A549 (cell line): ENCODE measurements at regions not wholly inside any gene's neighbourhood (a gene's known extent, or its start where the extent isn't known, plus 50 kb on each side); places are given as distances from the start of the nearest gene placed in this dataset.

Source experiments
- ATAC-seq, 2 experiments: fragments of 200-7000 bp in 1 of 2; fragments of >200 bp in 1 of 2; cut with Nextera tagmentation in 1 of 2; cut with Tn5 transposase in 1 of 2; 3 replicates each; pipeline versions ENCODE4 v1.8.0 to v1.9.1; 2018 to 2020; ENCODE audit warnings: mild to moderate bottlenecking in 1 of 2, moderate library complexity in 1 of 2
- CTCF ChIA-PET: fragments of 300-600 bp; sonication (Branson Sonifier 250); formaldehyde crosslinking; extraction: SDS; loops from one replicate; lab custom pipeline; 2021; ENCODE audit warnings: antibody characterized with exemption, inconsistent platforms; lab: Yijun Ruan, JAX
- POLR2A ChIA-PET: fragments of 350-600 bp; formaldehyde crosslinking; extraction: SDS; loops from one replicate; lab custom pipeline; 2021; ENCODE audit warnings: antibody characterized with exemption, inconsistent platforms; lab: Yijun Ruan, JAX
- DNase-seq, 2 experiments: peaks; one replicate each; pipeline versions ENCODE4 v3.0.0 to v3.0.0-alpha.2; 2011 to 2016; ENCODE audit warnings: low read depth in 1 of 2, low spot score in 1 of 2
- FAIRE-seq: peaks from 2 replicates; lab custom pipeline; 2011; peaks lifted over from hg19 to GRCh38; lab: Jason Lieb, UNC
- H3K27ac ChIP-seq, 2 experiments: fragments of >200 bp; sonication (Bioruptor Twin); formaldehyde crosslinking; 3 replicates each; pipeline ENCODE4 v1.5.1; 2016 to 2017
- H3K4me1 ChIP-seq: fragments of >200 bp; sonication (Bioruptor Twin); formaldehyde crosslinking; 3 replicates; pipeline ENCODE4 v1.6.1; 2016
- H3K4me2 ChIP-seq: fragments of >200 bp; sonication (Bioruptor Twin); formaldehyde crosslinking; 3 replicates; pipeline ENCODE4 v1.6.1; 2016
- H3K4me3 ChIP-seq: fragments of >200 bp; sonication (Bioruptor Twin); formaldehyde crosslinking; 3 replicates; pipeline ENCODE4 v1.5.1; 2016
- H3K9me3 ChIP-seq: fragments of >200 bp; sonication (Bioruptor Twin); formaldehyde crosslinking; 3 replicates; pipeline ENCODE4 v1.6.1; 2016
- BCL3 ChIP-seq: fragments of >200 bp; sonication (Bioruptor Twin); formaldehyde crosslinking; IDR thresholded peaks from 3 replicates; pipeline ENCODE4 v1.6.1; 2016
- CBX2 ChIP-seq: fragments of 200-600 bp; sonication (generic); IDR thresholded peaks from 2 replicates; pipeline ENCODE4 v1.6.1; 2016; ENCODE audit warnings: low read depth, mild to moderate bottlenecking, borderline replicate concordance
- CHD4 ChIP-seq: fragments of 200-600 bp; sonication (generic); IDR thresholded peaks from 2 replicates; pipeline ENCODE4 v1.6.1; 2016; ENCODE audit warnings: antibody characterized with exemption, mild to moderate bottlenecking, borderline replicate concordance
- EHF ChIP-seq: fragments of 250-450 bp; sonication (Bioruptor Pico); IDR thresholded peaks from 2 replicates; pipeline ENCODE4 v1.5.0; 2020; ENCODE audit warnings: mild to moderate bottlenecking
- EHMT2 ChIP-seq: fragments of 200-600 bp; sonication (generic); IDR thresholded peaks from 2 replicates; pipeline ENCODE4 v1.6.1; 2016; ENCODE audit warnings: antibody characterized with exemption, low read depth, mild to moderate bottlenecking, moderate library complexity
- EP300 ChIP-seq, 2 experiments: fragments of >200 bp; sonication (Bioruptor Twin); formaldehyde crosslinking; IDR thresholded peaks; 2 replicates in 1 of 2; 3 replicates in 1 of 2; pipeline ENCODE4 v1.6.1; 2016 to 2017
- FOSL2 ChIP-seq, 2 experiments: fragments of 450-650 bp in 1 of 2; fragments of >200 bp in 1 of 2; sonication (Bioruptor Twin) in 1 of 2; formaldehyde crosslinking; IDR thresholded peaks; 2 replicates each; pipeline versions ENCODE4 v1.5.0 to v1.6.1; 2016 to 2020; ENCODE audit warnings: mild to moderate bottlenecking in 1 of 2, moderate library complexity in 1 of 2
- GATA3 ChIP-seq: IDR thresholded peaks from 2 replicates; pipeline ENCODE4 v1.6.1; 2012; ENCODE audit warnings: borderline replicate concordance
- HDAC2 ChIP-seq: fragments of 200-600 bp; sonication (generic); IDR thresholded peaks from 2 replicates; pipeline ENCODE4 v1.6.1; 2016
- HEYL ChIP-seq: fragments of 250-450 bp; sonication (Bioruptor Pico); IDR thresholded peaks from 2 replicates; pipeline ENCODE4 v1.8.0; 2021; ENCODE audit warnings: mild to moderate bottlenecking, moderate library complexity
- HMGXB4 ChIP-seq: fragments of 250-450 bp; sonication (Bioruptor Pico); IDR thresholded peaks from 2 replicates; pipeline ENCODE4 v1.5.0; 2021; ENCODE audit warnings: mild to moderate bottlenecking, moderate library complexity, borderline replicate concordance
- HOXA7 ChIP-seq: fragments of 250-450 bp; sonication (Bioruptor Pico); IDR thresholded peaks from 2 replicates; pipeline ENCODE4 v1.5.0; 2020; ENCODE audit warnings: mild to moderate bottlenecking, moderate library complexity
- HOXB13 ChIP-seq: fragments of 250-450 bp; sonication (Bioruptor Pico); IDR thresholded peaks from 2 replicates; pipeline ENCODE4 v1.5.0; 2020; ENCODE audit warnings: low read depth, mild to moderate bottlenecking, moderate library complexity
- HOXB5 ChIP-seq: fragments of 250-450 bp; sonication (Bioruptor Pico); IDR thresholded peaks from 2 replicates; pipeline ENCODE4 v1.5.0; 2020; ENCODE audit warnings: mild to moderate bottlenecking, moderate library complexity
- KDM1A ChIP-seq: fragments of 200-600 bp; sonication (generic); IDR thresholded peaks from 2 replicates; pipeline ENCODE4 v1.6.1; 2016; ENCODE audit warnings: low read depth, mild to moderate bottlenecking
- MAZ ChIP-seq: fragments of 150-350 bp; IDR thresholded peaks from 2 replicates; pipeline ENCODE4 v1.6.1; 2014; ENCODE audit warnings: antibody characterized with exemption, low read depth, low read length, borderline replicate concordance
- MYC ChIP-seq: IDR thresholded peaks from 2 replicates; pipeline ENCODE4 v1.6.1; 2012; ENCODE audit warnings: mild to moderate bottlenecking, inconsistent platforms, low read length, improper control_type of control experiment, borderline replicate concordance
- PBX3 ChIP-seq: IDR thresholded peaks from 2 replicates; pipeline ENCODE4 v1.6.1; 2012
- PHF8 ChIP-seq: fragments of 200-600 bp; sonication (generic); IDR thresholded peaks from 2 replicates; pipeline ENCODE4 v1.6.1; 2016; ENCODE audit warnings: low read depth, mild to moderate bottlenecking, antibody characterized with exemption, moderate library complexity, borderline replicate concordance
- POLR2A ChIP-seq: IDR thresholded peaks from 2 replicates; pipeline ENCODE4 v1.6.1; 2012; ENCODE audit warnings: mild to moderate bottlenecking, low read length
- RAD21 ChIP-seq, 2 experiments: fragments of >200 bp in 1 of 2; sonication (Bioruptor Twin) in 1 of 2; formaldehyde crosslinking in 1 of 2; IDR thresholded peaks in 1 of 2; conservative IDR thresholded peaks in 1 of 2; 2 replicates in 1 of 2; 3 replicates in 1 of 2; pipeline ENCODE4 v1.6.1; 2012 to 2018; ENCODE audit warnings: inconsistent platforms in 1 of 2
- RNF2 ChIP-seq: fragments of 200-600 bp; sonication (generic); IDR thresholded peaks from 2 replicates; pipeline ENCODE4 v1.6.1; 2016; ENCODE audit warnings: low read depth, mild to moderate bottlenecking, antibody characterized with exemption, moderate library complexity, borderline replicate concordance
- SREBF2 ChIP-seq: fragments of 450-650 bp; IDR thresholded peaks from 2 replicates; pipeline ENCODE4 v1.6.1; 2014; ENCODE audit warnings: mild to moderate bottlenecking, moderate library complexity
- TP53 ChIP-seq: fragments of 250-450 bp; sonication (Bioruptor Pico); IDR thresholded peaks from 2 replicates; pipeline ENCODE4 v1.5.0; 2021; ENCODE audit warnings: mild to moderate bottlenecking, moderate library complexity
- USF2 ChIP-seq: fragments of 450-650 bp; IDR thresholded peaks from 2 replicates; pipeline ENCODE4 v1.6.1; 2014; ENCODE audit warnings: antibody characterized with exemption
- ZC3H11A ChIP-seq: fragments of 450-650 bp; IDR thresholded peaks from 2 replicates; pipeline ENCODE4 v1.6.1; 2014; ENCODE audit warnings: antibody characterized with exemption, mild to moderate bottlenecking
- ZFP36 ChIP-seq: fragments of 450-650 bp; IDR thresholded peaks from 2 replicates; pipeline ENCODE4 v1.6.1; 2014; ENCODE audit warnings: borderline replicate concordance; ENCODE audit not compliant: partially characterized antibody
- ZNF302 ChIP-seq: fragments of 250-450 bp; sonication (Bioruptor Pico); IDR thresholded peaks from 2 replicates; pipeline ENCODE4 v1.9.0; 2021; ENCODE audit warnings: inconsistent platforms, mild to moderate bottlenecking, moderate library complexity
- WGBS: methylation state at CpG from one replicate; pipeline ENCODE4 v1.1.6; 2017; ENCODE audit errors: missing lambda C conversion rate; 5-methylcytosine and 5-hydroxymethylcytosine counted together
- TF ChIP-seq, protein P1 (sequence below): fragments of >200 bp; sonication (Bioruptor Twin); formaldehyde crosslinking; IDR thresholded peaks from 2 replicates; pipeline ENCODE4 v1.6.1; 2016
- TF ChIP-seq, protein P2 (sequence below): IDR thresholded peaks from 2 replicates; pipeline ENCODE4 v1.6.1; 2012

- WGBS = 73% methylated on average over 1 of the region's 1 CpG
- DNase-seq = no peak
- ATAC-seq = no peak
- no peak overlapping the region for H3K27ac ChIP-seq
- H3K4me3 ChIP-seq = no peak overlapping the region
- peaks cover 16% of the 10 kb centered on the region for H3K9me3 ChIP-seq
- TF ChIP-seq SREBF2 (no peak), HOXB5 (CRISPR knock-in tag) (no peak), HDAC2 (no peak), PBX3 (no peak), CBX2 (no peak), EHF (no peak), BCL3 (no peak), HMGXB4 (CRISPR knock-in tag) (no peak), RNF2 (no peak), ZC3H11A (no peak), HOXB13 (CRISPR knock-in tag) (no peak), POLR2A (no peak), ZNF302 (no peak)
- TF ChIP-seq, protein P1, sequence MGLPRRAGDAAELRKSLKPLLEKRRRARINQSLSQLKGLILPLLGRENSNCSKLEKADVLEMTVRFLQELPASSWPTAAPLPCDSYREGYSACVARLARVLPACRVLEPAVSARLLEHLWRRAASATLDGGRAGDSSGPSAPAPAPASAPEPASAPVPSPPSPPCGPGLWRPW = no peak
- no peak overlapping the region for H3K4me2 ChIP-seq
- no peaks in the 10 kb centered on the region for H3K4me1 ChIP-seq
- no peak for FAIRE-seq
- POLR2A ChIA-PET = no interaction called here
- CTCF ChIA-PET = no interaction called here
These were observed 140.8 kb upstream of the SPATS2L start for GRCh38 chr2:200165687-200166086.

DNA sequence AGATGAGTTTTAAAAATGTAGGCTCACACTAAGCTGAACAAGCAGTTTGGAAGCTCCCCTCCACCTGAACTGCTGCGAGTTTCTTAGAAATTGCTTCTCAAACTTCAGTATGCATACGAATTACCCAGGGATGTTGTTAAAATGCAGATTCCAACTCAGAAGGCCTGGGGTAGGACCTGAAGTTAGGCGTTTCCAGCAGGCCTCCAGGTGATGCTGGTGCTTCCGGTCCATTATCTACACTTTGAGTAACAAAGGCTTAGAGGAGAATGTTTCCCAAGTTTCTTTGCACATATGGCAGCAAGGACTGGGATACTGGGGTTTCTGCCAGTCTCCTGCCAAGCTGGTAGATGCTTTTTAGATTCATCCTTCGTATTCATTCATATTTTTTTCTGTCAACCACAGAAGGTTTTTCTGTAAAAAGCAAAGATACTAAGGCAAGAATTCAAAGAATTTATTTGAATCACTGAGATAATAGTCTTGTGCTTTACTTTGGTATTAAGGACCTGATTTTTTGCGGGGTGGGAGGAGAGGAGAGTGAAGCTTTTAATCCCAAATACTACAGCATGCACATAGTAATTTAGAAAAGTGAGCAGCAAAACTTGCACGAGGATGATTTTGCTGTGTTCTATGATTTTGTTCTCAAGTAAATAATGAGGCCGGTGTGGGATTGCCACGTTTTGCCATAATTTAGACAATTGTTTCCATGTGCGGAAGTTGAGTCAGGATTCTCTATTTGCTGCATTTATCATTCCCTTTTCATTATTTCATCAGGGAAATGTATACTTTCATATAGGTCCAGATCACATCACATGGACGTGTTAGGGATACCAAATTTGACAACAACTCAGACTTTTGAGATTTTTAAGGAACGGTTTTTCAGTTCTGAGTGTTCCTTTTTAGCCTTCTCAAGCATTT, 137.6 kb upstream of the SPATS2L start:
- Histone ChIP-seq H3K4me3 (no peak overlapping the region), H3K4me2 (no peak overlapping the region), H3K4me1 (no peaks in the 10 kb centered on the region), H3K9me3 (peaks cover 16% of the 10 kb centered on the region), H3K27ac (no peak overlapping the region)
- no peak for FAIRE-seq
- no peak for ATAC-seq
- 60% methylated on average over 12 of the region's 12 CpGs for WGBS
- no peak for DNase-seq
- ChIA-PET POLR2A (no interaction called here), CTCF (no interaction called here)
- TF ChIP-seq EP300 (IDR thresholded peaks at IDR 0.05) (no peak), CHD4 (no peak), USF2 (no peak), TP53 (CRISPR knock-in tag) (no peak), HEYL (CRISPR knock-in tag) (no peak), HMGXB4 (CRISPR knock-in tag) (no peak), KDM1A (no peak), HOXA7 (CRISPR knock-in tag) (no peak), RAD21 (conservative IDR thresholded peaks at IDR 0.05 in 1 of 2, IDR thresholded peaks at IDR 0.05 in 1 of 2) (no peak), FOSL2 (IDR thresholded peaks at IDR 0.05) (no peak), FOSL2 (CRISPR knock-in tag; IDR thresholded peaks at IDR 0.05) (no peak), ZFP36 (no peak), POLR2A (no peak), GATA3 (no peak), MAZ (no peak), PHF8 (no peak), EHMT2 (no peak), RNF2 (no peak), MYC (no peak)
- TF ChIP-seq, protein P2, sequence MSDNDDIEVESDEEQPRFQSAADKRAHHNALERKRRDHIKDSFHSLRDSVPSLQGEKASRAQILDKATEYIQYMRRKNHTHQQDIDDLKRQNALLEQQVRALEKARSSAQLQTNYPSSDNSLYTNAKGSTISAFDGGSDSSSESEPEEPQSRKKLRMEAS = no peak
